GM10248 (cell line): ENCODE measurements at regions not wholly inside any gene's neighbourhood (a gene's known extent, or its start where the extent isn't known, plus 50 kb on each side); places are given as distances from the start of the nearest gene placed in this dataset.

ENCODE experiments used
- CTCF ChIA-PET: fragments of 300-600 bp; sonication (Branson Sonifier 250); formaldehyde crosslinking; extraction: SDS; loops from one replicate; lab custom pipeline; 2021; ENCODE audit warnings: antibody characterized with exemption; lab: Yijun Ruan, JAX
- POLR2A ChIA-PET: fragments of 350-650 bp; sonication (Branson Sonifier 250); formaldehyde crosslinking; extraction: SDS; loops from one replicate; lab custom pipeline; 2020; ENCODE audit warnings: antibody characterized with exemption; lab: Yijun Ruan, JAX
- DNase-seq: peaks from one replicate; pipeline ENCODE4 v3.0.0; 2012; ENCODE audit errors: extremely low spot score
- CTCF ChIP-seq: IDR thresholded peaks from 2 replicates; pipeline ENCODE4 v1.5.1; 2012; ENCODE audit warnings: mild to moderate bottlenecking, low read depth; ENCODE audit errors: extremely low read depth, missing control alignments, control extremely low read depth

GRCh38 chr2:215839816-215840215 is 173.5 kb downstream of the MREG start:
- ChIA-PET CTCF (interaction anchor here (1.2 to 1.5 kb wide), 4 partner anchors 11 to 25 kb away, joined by 3 to 4 read pairs (median 4); no protein-coding TSS in a partner anchor), POLR2A (no interaction called here)
- TF ChIP-seq CTCF: no peak
- no peak for DNase-seq

- TF ChIP-seq CTCF: no peak
- DNase-seq: no peak
- ChIA-PET POLR2A (no interaction called here), CTCF (interaction anchor here (1.4 to 1.5 kb wide), 2 partner anchors 15 to 19 kb away, joined by 3 read pairs; no protein-coding TSS in a partner anchor)
Measured at GRCh38 chr2:215839309-215839708, 174.0 kb downstream of the MREG start.

DNA sequence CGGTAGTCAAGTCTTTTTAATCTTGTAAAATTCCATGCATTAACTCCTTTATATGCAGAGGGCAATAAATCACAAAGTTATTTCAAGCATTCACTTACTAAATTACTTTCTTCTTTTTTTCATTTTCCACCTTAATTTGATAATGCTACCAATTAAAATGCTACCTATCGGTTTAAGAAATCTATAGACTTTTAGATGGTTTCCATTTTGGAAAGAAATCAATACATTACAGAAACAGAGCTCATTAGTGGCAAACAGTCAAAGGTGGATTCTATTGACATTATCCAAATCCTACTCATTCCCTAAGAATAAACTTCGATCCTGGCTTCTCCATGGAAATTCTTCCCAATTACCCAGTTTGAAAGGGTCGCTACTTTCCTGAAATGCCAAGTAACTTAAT is 176.5 kb downstream of the MREG start:
- DNase-seq: no peak
- POLR2A ChIA-PET: no interaction called here
- TF ChIP-seq CTCF: no peak
- CTCF ChIA-PET: interaction anchor here (1.0 kb wide), 1 partner anchor 8 kb away, joined by 4 read pairs; no protein-coding TSS in a partner anchor

- ChIA-PET POLR2A (no interaction called here), CTCF (no interaction called here)
- no peak for DNase-seq
- TF ChIP-seq CTCF: no peak
Measured at GRCh38 chr2:215835657-215836056, 177.7 kb downstream of the MREG start.

DNA sequence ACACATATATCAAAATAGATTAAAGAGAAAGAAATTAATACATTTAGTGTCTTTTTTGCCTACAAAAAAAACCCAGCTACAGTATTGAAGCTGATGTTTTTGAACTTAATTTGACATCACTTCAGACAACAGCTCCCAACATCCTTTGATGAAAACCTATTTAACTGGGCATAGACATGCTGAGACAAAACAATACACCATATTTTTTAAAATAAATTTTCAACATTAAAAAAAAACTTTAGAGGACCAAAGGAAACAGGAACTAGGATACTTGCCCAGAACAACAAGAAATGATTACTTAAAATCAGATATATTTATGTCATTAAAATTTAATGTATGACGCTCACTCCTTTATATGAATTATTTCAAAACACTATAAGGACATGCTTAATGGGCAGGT is 178.1 kb downstream of the MREG start:
- no peak for TF ChIP-seq CTCF
- no peak for DNase-seq
- POLR2A ChIA-PET: no interaction called here
- CTCF ChIA-PET: no interaction called here

GRCh38 chr2:215833531-215834162 is 179.7 kb downstream of the MREG start:
- DNase-seq: no peak
- POLR2A ChIA-PET: no interaction called here
- TF ChIP-seq CTCF: no peak
- CTCF ChIA-PET: interaction anchor here (1.1 to 1.2 kb wide), 2 partner anchors 13 to 98 kb away, joined by 3 read pairs; no protein-coding TSS in a partner anchor
